HG02943 (cell line): ENCODE measurements at regions not wholly inside any gene's neighbourhood (a gene's known extent, or its start where the extent isn't known, plus 50 kb on each side); places are given as distances from the start of the nearest gene placed in this dataset.
"Not testable (repeated sequence)": the region's sequence is repeated elsewhere in the genome, so short reads cannot be mapped to it uniquely, and the experiment has no call there.

ENCODE experiments used
- ATAC-seq: cut with Tn5 transposase; IDR thresholded peaks from one replicate; pipeline ENCODE4 v1.9.1; 2021; ENCODE audit warnings: mild to moderate bottlenecking, low read depth, moderate library complexity; ENCODE audit not compliant: unreplicated experiment

GRCh38 chr6:56808871-56809359 is 146.0 kb upstream of the BEND6 start:
- no peak for ATAC-seq

GRCh38 chr6:56807989-56808337 is 146.9 kb upstream of the BEND6 start:
- ATAC-seq = no peak

GRCh38 chr6:56807326-56807988 is 147.4 kb upstream of the BEND6 start:
- no peak for ATAC-seq

GRCh38 chr6:56806368-56806767 is 148.5 kb upstream of the BEND6 start:
- no peak for ATAC-seq

GRCh38 chr6:56804996-56805395 is 149.9 kb upstream of the BEND6 start:
- ATAC-seq = no peak

- ATAC-seq = no peak
Observed at GRCh38 chr6:56803594-56803993, 151.3 kb upstream of the BEND6 start.

- ATAC-seq = no peak
Observed at GRCh38 chr6:56802584-56802983, 152.3 kb upstream of the BEND6 start.

GRCh38 chr6:56799989-56800388 is 154.9 kb upstream of the BEND6 start:
- no peak for ATAC-seq

- no peak for ATAC-seq
Observed at GRCh38 chr6:56798163-56798562, 155.5 kb upstream of the DST start.

- ATAC-seq = no peak
Observed at GRCh38 chr6:56796196-56796532, 153.5 kb upstream of the DST start.

GRCh38 chr6:56795466-56796195 is 152.9 kb upstream of the DST start:
- no peak for ATAC-seq

GRCh38 chr6:56794421-56794820 is 151.7 kb upstream of the DST start:
- ATAC-seq = no peak

- no peak for ATAC-seq
Observed at GRCh38 chr6:56793938-56794337, 151.2 kb upstream of the DST start.

- ATAC-seq = no peak
Observed at GRCh38 chr6:56790414-56790813, 147.7 kb upstream of the DST start.

GRCh38 chr6:56789879-56790278 is 147.2 kb upstream of the DST start:
- no peak for ATAC-seq

- ATAC-seq = no peak
Observed at GRCh38 chr6:56789342-56789741, 146.7 kb upstream of the DST start.

- no peak for ATAC-seq
Observed at GRCh38 chr6:56787209-56787608, 144.5 kb upstream of the DST start.

- no peak for ATAC-seq
Observed at GRCh38 chr6:56786256-56786655, 143.6 kb upstream of the DST start.

- ATAC-seq = not testable (repeated sequence)
Observed at GRCh38 chr6:56785536-56785935, 142.8 kb upstream of the DST start.

- ATAC-seq = not testable (repeated sequence)
Observed at GRCh38 chr6:56780109-56780508, 137.4 kb upstream of the DST start.

GRCh38 chr6:56778503-56778902 is 135.8 kb upstream of the DST start:
- not testable (repeated sequence) for ATAC-seq

- ATAC-seq = no peak
Observed at GRCh38 chr6:56775498-56776166, 132.9 kb upstream of the DST start.
